GM23248 (cell line): ENCODE measurements at regions not wholly inside any gene's neighbourhood (a gene's known extent, or its start where the extent isn't known, plus 50 kb on each side); places are given as distances from the start of the nearest gene placed in this dataset.

Experiments
- EZH2 ChIP-seq: fragments of 200-600 bp; sonication (generic); IDR thresholded peaks from 2 replicates; pipeline ENCODE4 v1.6.1; 2018; ENCODE audit warnings: antibody characterized with exemption, mild to moderate bottlenecking; ENCODE audit not compliant: insufficient read depth, poor library complexity, severe bottlenecking
- EZH2phosphoT487 ChIP-seq: fragments of 200-600 bp; sonication (generic); IDR thresholded peaks from 2 replicates; pipeline ENCODE4 v1.6.1; 2018; ENCODE audit warnings: antibody characterized with exemption, moderate library complexity, mild to moderate bottlenecking, low read depth; ENCODE audit not compliant: insufficient read depth

DNA sequence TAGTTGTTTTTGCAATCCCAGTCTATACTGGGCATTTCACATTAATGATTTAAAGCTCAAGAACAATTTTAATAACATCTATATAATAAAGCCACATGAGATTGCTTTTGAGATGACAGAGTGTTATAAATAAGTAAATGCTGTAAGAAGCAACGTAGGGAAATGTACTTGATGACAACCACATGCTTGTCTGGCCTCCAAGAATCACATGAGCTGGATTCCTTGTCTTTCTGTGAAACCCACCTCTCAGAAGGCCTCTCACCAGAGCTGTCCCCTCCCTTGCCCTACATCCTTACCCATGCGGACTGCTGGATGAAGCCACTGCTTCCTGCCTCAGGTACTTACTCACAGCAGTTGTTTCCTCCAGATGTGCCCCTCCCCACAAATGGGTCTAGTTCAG lies 145.1 kb upstream of the CTTNBP2NL start:
- no peak for TF ChIP-seq EZH2phosphoT487
- no peak for TF ChIP-seq EZH2
